C4-2B (cell line): ENCODE measurements at regions not wholly inside any gene's neighbourhood (a gene's known extent, or its start where the extent isn't known, plus 50 kb on each side); places are given as distances from the start of the nearest gene placed in this dataset.

Experiments
- CTCF ChIP-seq: fragments of 450-650 bp; conservative IDR thresholded peaks from 2 replicates; pipeline ENCODE4 v1.5.1; 2017; ENCODE audit warnings: mild to moderate bottlenecking
- ZFX ChIP-seq: fragments of 450-650 bp; IDR thresholded peaks from 2 replicates; pipeline ENCODE4 v1.6.1; 2017

- TF ChIP-seq CTCF (no peak), ZFX (no peak)
Observed at GRCh38 chr2:221289846-221290245, 282.3 kb downstream of the EPHA4 start.
